Activated CD4-positive, alpha-beta T cell treated with anti-CD3 and anti-CD28 coated beads, Interleukin-2, amount 10 ng/mL, durations not matched to agents 7 days and 5 days (primary cell): ENCODE measurements at regions not wholly inside any gene's neighbourhood (a gene's known extent, or its start where the extent isn't known, plus 50 kb on each side); places are given as distances from the start of the nearest gene placed in this dataset.

Experiments used
- CTCF ChIA-PET: fragments of 350-600 bp; sonication (Branson Sonifier 250); formaldehyde crosslinking; loops from one replicate; lab custom pipeline; 2021; ENCODE audit warnings: antibody characterized with exemption; lab: Charles Lee
- POLR2A ChIA-PET: fragments of 350-600 bp; sonication (Branson Sonifier 250); formaldehyde crosslinking; loops from one replicate; lab custom pipeline; 2021; ENCODE audit warnings: antibody characterized with exemption; lab: Charles Lee
- DNase-seq: peaks from one replicate; pipeline ENCODE4 v3.0.0-alpha.2; 2020
- H3K27ac Mint-ChIP-seq: one replicate; pipeline ENCODE4 v1.8.0; 2021; ENCODE audit warnings: mild to moderate bottlenecking, moderate library complexity, mixed read lengths
- H3K27me3 Mint-ChIP-seq: one replicate; pipeline ENCODE4 v1.8.0; 2021; ENCODE audit warnings: mixed read lengths
- H3K36me3 Mint-ChIP-seq: one replicate; pipeline ENCODE4 v1.8.0; 2021; ENCODE audit warnings: low read depth, mixed read lengths
- H3K4me1 Mint-ChIP-seq: one replicate; pipeline ENCODE4 v1.8.0; 2021; ENCODE audit warnings: mixed read lengths
- H3K4me3 Mint-ChIP-seq: one replicate; pipeline ENCODE4 v1.8.0; 2021; ENCODE audit warnings: mild to moderate bottlenecking, moderate library complexity, mixed read lengths
- H3K9me3 Mint-ChIP-seq: one replicate; pipeline ENCODE4 v1.8.0; 2021; ENCODE audit warnings: mixed read lengths

- H3K4me1 Mint-ChIP-seq, result no peaks in the 10 kb centered on the region
- no peaks in the 10 kb centered on the region for H3K36me3 Mint-ChIP-seq
- H3K27ac Mint-ChIP-seq, result no peak overlapping the region
- no peak overlapping the region for H3K4me3 Mint-ChIP-seq
- ChIA-PET CTCF (interaction anchor here (0.5 kb wide), 1 partner anchor 668 kb away, joined by 3 read pairs; no protein-coding TSS in a partner anchor), POLR2A (no interaction called here)
- H3K9me3 Mint-ChIP-seq, result peaks cover 2% of the 10 kb centered on the region
- DNase-seq, result no peak
- H3K27me3 Mint-ChIP-seq, result no peaks in the 10 kb centered on the region
Measured at GRCh38 chr4:59869056-59869455, 1331.1 kb upstream of the ADGRL3 start.

DNA sequence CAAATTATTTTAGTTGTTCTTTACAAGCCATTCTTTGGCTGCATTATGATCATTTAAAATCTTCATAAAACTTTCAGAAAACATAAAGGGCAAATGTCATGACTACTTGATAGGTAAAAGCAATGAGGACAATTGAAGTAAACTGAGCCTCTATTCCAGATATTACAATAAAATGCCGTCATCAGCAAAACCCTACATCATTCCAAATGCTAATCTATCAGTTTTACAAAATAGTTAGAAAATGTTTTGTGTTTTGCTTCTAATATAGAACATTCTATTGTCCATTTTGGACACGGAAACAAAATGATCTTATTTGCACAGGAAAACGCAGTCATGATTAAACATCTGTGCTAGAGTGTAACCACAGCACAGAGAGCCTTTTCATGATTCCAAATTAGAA is 1330.6 kb upstream of the ADGRL3 start:
- Mint-ChIP-seq H3K27me3 (no peaks in the 10 kb centered on the region), H3K9me3 (peaks cover 2% of the 10 kb centered on the region), H3K4me1 (no peaks in the 10 kb centered on the region), H3K4me3 (no peak overlapping the region), H3K36me3 (no peaks in the 10 kb centered on the region), H3K27ac (no peak overlapping the region)
- POLR2A ChIA-PET, result no interaction called here
- no peak for DNase-seq
- CTCF ChIA-PET, result no interaction called here

- DNase-seq, result no peak
- Mint-ChIP-seq H3K27me3 (no peaks in the 10 kb centered on the region), H3K4me3 (no peak overlapping the region), H3K4me1 (no peaks in the 10 kb centered on the region), H3K27ac (no peak overlapping the region), H3K9me3 (no peaks in the 10 kb centered on the region), H3K36me3 (no peaks in the 10 kb centered on the region)
- POLR2A ChIA-PET, result no interaction called here
- CTCF ChIA-PET, result no interaction called here
Measured at GRCh38 chr4:59881632-59882031, 1318.5 kb upstream of the ADGRL3 start.

DNA sequence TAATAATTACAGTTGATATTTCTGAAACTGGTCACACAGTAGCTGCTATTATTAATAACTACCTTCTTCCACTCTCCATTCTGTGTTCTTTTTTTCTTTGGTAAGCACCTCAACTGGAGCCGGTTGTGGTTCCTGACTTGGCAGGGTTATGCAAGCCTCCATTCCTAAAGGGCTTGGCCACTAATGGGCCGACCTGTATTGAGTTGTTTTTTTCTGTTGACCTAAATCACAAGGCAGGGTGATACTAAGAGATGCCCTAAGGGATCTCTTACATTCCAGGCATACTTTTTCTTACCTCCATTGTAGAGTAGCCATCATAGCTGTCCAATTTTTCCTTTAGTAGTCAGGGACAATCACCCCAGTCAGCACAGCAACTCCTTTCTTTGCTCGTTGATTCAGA is 1295.8 kb upstream of the ADGRL3 start:
- Mint-ChIP-seq H3K27ac (no peak overlapping the region), H3K4me1 (no peaks in the 10 kb centered on the region), H3K36me3 (no peaks in the 10 kb centered on the region), H3K4me3 (no peak overlapping the region), H3K27me3 (no peaks in the 10 kb centered on the region), H3K9me3 (peaks cover 3% of the 10 kb centered on the region)
- CTCF ChIA-PET, result no interaction called here
- DNase-seq, result no peak
- POLR2A ChIA-PET, result no interaction called here

DNA sequence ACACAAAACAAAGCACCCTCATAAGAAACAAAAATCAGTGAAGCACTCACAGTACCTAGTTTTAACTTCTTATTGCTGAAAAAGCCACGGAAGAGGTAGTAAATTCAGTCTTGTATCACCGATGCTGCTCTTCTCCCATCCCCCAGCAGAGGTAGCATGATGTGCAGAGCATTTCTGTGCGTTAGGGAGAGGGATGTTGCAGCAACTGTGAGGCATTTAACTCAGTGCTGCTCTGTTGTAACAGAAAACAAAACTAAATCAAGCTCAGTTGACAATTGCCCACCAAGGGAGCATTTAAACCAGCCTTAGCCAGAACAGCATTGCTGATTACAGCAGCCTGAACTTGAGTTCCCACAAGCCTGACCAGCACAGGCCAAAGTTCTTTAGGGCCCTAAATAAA is 1279.7 kb upstream of the ADGRL3 start:
- CTCF ChIA-PET, result interaction anchor here (0.5 kb wide), 1 partner anchor 480 kb away, joined by 3 read pairs; no protein-coding TSS in a partner anchor
- H3K27ac Mint-ChIP-seq, result no peak overlapping the region
- H3K9me3 Mint-ChIP-seq, result peaks cover 5% of the 10 kb centered on the region
- no peaks in the 10 kb centered on the region for H3K4me1 Mint-ChIP-seq
- no peaks in the 10 kb centered on the region for H3K27me3 Mint-ChIP-seq
- no peak for DNase-seq
- H3K4me3 Mint-ChIP-seq, result no peak overlapping the region
- no peaks in the 10 kb centered on the region for H3K36me3 Mint-ChIP-seq
- POLR2A ChIA-PET, result no interaction called here

DNA sequence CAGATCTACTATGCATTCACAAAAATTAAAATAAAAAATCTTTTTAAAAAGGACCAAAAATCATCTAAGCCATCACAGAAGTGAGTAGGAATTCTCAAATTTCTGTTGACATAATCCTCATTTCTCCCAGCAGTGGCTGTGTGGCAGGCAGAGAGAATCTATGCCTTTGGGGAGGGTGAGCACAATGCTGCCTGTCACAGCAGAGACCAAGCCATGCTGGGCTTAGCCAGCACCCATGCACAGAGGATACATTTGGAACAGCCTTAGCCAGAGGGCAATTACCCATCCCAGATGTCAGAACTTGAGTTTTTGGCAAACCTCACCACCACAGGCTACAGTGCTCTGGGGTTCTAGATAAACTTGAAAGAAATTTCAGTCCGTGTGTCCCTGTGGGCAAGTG is 1274.8 kb upstream of the ADGRL3 start:
- POLR2A ChIA-PET, result no interaction called here
- H3K36me3 Mint-ChIP-seq, result no peaks in the 10 kb centered on the region
- H3K27me3 Mint-ChIP-seq, result no peaks in the 10 kb centered on the region
- no peaks in the 10 kb centered on the region for H3K4me1 Mint-ChIP-seq
- peaks cover 3% of the 10 kb centered on the region for H3K9me3 Mint-ChIP-seq
- no peak overlapping the region for H3K4me3 Mint-ChIP-seq
- DNase-seq, result no peak
- H3K27ac Mint-ChIP-seq, result no peak overlapping the region
- CTCF ChIA-PET, result no interaction called here

DNA sequence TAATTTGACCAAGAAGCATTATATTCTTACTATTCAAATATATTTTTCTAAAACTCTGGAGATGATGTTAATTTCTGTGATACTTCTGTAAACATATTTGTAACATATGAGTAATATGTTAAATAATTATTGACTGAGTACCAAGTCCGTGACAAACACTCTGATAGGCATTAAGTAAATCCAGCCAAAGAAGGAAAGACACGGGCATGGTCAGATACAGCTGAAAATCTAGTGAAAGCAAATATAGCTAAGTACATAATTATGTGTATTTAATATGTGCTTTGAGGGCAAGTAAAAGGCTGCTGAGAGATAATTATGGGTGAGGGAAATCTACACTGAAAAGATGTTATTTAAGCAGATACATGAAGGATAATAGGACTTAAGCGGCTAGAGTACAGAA is 1263.6 kb upstream of the ADGRL3 start:
- no peak overlapping the region for H3K4me3 Mint-ChIP-seq
- no peak for DNase-seq
- no peaks in the 10 kb centered on the region for H3K27me3 Mint-ChIP-seq
- H3K9me3 Mint-ChIP-seq, result peaks cover 5% of the 10 kb centered on the region
- H3K27ac Mint-ChIP-seq, result no peak overlapping the region
- POLR2A ChIA-PET, result no interaction called here
- H3K4me1 Mint-ChIP-seq, result no peaks in the 10 kb centered on the region
- no peaks in the 10 kb centered on the region for H3K36me3 Mint-ChIP-seq
- CTCF ChIA-PET, result no interaction called here

- Mint-ChIP-seq H3K4me3 (no peak overlapping the region), H3K27ac (no peak overlapping the region), H3K36me3 (no peaks in the 10 kb centered on the region), H3K9me3 (peaks cover 5% of the 10 kb centered on the region), H3K4me1 (no peaks in the 10 kb centered on the region), H3K27me3 (no peaks in the 10 kb centered on the region)
- CTCF ChIA-PET, result no interaction called here
- POLR2A ChIA-PET, result no interaction called here
- DNase-seq, result no peak
Measured at GRCh38 chr4:59938166-59938565, 1262.0 kb upstream of the ADGRL3 start.

DNA sequence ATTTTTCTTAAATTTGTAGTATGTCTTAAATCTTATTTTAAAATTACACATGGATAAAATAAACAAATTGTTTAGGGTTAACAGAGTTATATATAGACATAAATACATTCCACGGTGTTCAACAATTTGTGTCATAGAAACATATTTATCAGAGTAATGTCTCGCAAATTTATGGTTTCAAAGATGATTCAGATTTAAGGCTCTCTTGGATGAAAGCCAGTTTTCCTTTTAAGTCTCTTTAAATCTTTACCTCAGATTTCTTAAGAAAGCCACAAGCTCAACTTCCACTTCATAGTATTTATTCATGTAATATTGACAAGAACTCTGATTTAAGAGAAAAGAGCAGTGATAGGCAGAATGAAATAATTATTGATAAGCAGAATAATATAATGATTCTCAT is 1254.8 kb upstream of the ADGRL3 start:
- H3K27ac Mint-ChIP-seq, result no peak overlapping the region
- H3K36me3 Mint-ChIP-seq, result no peaks in the 10 kb centered on the region
- no peak for DNase-seq
- CTCF ChIA-PET, result no interaction called here
- H3K4me1 Mint-ChIP-seq, result no peaks in the 10 kb centered on the region
- POLR2A ChIA-PET, result no interaction called here
- no peaks in the 10 kb centered on the region for H3K9me3 Mint-ChIP-seq
- H3K4me3 Mint-ChIP-seq, result no peak overlapping the region
- no peaks in the 10 kb centered on the region for H3K27me3 Mint-ChIP-seq

GRCh38 chr4:59945716-59946115 is 1254.4 kb upstream of the ADGRL3 start:
- no peaks in the 10 kb centered on the region for H3K4me1 Mint-ChIP-seq
- no peak for DNase-seq
- ChIA-PET POLR2A (no interaction called here), CTCF (no interaction called here)
- H3K4me3 Mint-ChIP-seq, result no peak overlapping the region
- no peaks in the 10 kb centered on the region for H3K27me3 Mint-ChIP-seq
- no peaks in the 10 kb centered on the region for H3K9me3 Mint-ChIP-seq
- H3K36me3 Mint-ChIP-seq, result no peaks in the 10 kb centered on the region
- no peak overlapping the region for H3K27ac Mint-ChIP-seq

- no peak overlapping the region for H3K4me3 Mint-ChIP-seq
- POLR2A ChIA-PET, result no interaction called here
- peaks cover 2% of the 10 kb centered on the region for H3K9me3 Mint-ChIP-seq
- DNase-seq, result no peak
- H3K27ac Mint-ChIP-seq, result no peak overlapping the region
- no peaks in the 10 kb centered on the region for H3K4me1 Mint-ChIP-seq
- H3K36me3 Mint-ChIP-seq, result no peaks in the 10 kb centered on the region
- no peaks in the 10 kb centered on the region for H3K27me3 Mint-ChIP-seq
- CTCF ChIA-PET, result no interaction called here
Measured at GRCh38 chr4:59956366-59956765, 1243.8 kb upstream of the ADGRL3 start.

DNA sequence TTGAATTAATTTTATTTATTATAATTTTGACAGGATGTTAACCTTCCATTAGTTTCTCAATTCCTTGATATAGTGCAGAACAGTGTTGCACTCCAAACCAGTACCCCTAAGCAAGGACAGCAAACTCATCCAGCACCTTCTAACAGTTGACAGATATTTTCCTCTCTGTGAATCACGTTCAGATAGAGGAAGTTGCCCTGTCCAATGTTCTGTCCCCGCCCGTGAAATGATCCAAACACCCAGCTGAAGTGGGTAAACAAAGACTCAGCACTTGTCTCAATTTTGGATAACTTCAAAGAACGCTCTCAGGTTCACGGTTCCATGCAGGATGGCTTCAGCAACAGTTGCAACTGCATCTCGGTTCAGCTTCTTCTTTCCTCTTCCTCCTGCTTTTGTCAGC is 1240.0 kb upstream of the ADGRL3 start:
- no peak for DNase-seq
- Mint-ChIP-seq H3K4me3 (no peak overlapping the region), H3K27ac (no peak overlapping the region), H3K4me1 (no peaks in the 10 kb centered on the region), H3K27me3 (no peaks in the 10 kb centered on the region), H3K9me3 (peaks cover 6% of the 10 kb centered on the region), H3K36me3 (no peaks in the 10 kb centered on the region)
- ChIA-PET CTCF (no interaction called here), POLR2A (no interaction called here)

- Mint-ChIP-seq H3K36me3 (no peaks in the 10 kb centered on the region), H3K9me3 (peaks cover 6% of the 10 kb centered on the region), H3K4me1 (no peaks in the 10 kb centered on the region), H3K4me3 (no peak overlapping the region), H3K27me3 (no peaks in the 10 kb centered on the region), H3K27ac (no peak overlapping the region)
- ChIA-PET CTCF (no interaction called here), POLR2A (no interaction called here)
- DNase-seq, result no peak
Measured at GRCh38 chr4:59966758-59967157, 1233.4 kb upstream of the ADGRL3 start.

GRCh38 chr4:59968796-59969195 is 1231.3 kb upstream of the ADGRL3 start:
- DNase-seq, result no peak
- Mint-ChIP-seq H3K9me3 (no peaks in the 10 kb centered on the region), H3K4me1 (no peaks in the 10 kb centered on the region), H3K27ac (no peak overlapping the region), H3K4me3 (no peak overlapping the region), H3K36me3 (no peaks in the 10 kb centered on the region), H3K27me3 (no peaks in the 10 kb centered on the region)
- POLR2A ChIA-PET, result no interaction called here
- CTCF ChIA-PET, result no interaction called here
